HG03064 (cell line): ENCODE measurements at regions not wholly inside any gene's neighbourhood (a gene's known extent, or its start where the extent isn't known, plus 50 kb on each side); places are given as distances from the start of the nearest gene placed in this dataset.
"Not testable (repeated sequence)": the region's sequence is repeated elsewhere in the genome, so short reads cannot be mapped to it uniquely, and the experiment has no call there.

Experiments used
- ATAC-seq: cut with Tn5 transposase; IDR thresholded peaks from one replicate; pipeline ENCODE4 v1.9.1; 2021; ENCODE audit warnings: low read depth; ENCODE audit not compliant: unreplicated experiment

DNA sequence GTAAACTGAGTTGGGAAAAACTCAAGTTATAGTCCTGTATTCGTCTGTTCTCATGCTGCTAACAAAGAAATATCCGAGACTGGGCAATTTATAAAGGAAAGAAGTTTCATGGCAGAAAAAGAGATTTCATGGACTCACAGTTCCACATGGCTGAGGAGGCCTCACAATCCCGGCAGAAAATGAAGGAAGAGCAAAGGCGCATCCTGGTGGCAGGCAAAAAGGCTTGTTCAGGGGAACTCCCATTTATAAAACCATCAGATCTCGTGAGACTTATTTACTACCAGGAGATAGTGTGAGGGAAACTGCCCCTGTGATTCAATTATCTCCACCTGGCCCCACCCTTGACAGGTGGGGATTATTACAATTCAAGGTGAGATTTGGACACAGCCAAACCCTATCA lies 292.6 kb upstream of the SYT1 start:
- ATAC-seq = no peak

DNA sequence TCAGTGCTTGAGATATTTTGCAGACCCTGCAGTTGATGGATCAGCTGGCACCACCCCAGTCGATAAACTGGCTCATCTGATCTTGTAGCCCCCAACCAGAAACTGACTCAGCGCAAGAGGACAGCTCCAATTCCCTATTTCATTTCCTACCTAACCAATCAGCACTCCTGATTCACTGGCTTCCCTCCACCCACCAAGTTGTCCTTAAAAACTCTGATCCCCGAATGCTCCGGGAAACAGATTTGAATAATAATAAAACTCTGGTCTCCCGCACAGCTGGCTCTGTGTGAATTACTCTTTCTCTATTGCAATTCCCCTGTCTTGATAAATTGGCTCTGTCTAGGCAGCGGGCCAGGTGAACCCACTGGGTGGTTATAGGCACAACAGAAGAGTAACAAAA lies 289.4 kb upstream of the SYT1 start:
- not testable (repeated sequence) for ATAC-seq

DNA sequence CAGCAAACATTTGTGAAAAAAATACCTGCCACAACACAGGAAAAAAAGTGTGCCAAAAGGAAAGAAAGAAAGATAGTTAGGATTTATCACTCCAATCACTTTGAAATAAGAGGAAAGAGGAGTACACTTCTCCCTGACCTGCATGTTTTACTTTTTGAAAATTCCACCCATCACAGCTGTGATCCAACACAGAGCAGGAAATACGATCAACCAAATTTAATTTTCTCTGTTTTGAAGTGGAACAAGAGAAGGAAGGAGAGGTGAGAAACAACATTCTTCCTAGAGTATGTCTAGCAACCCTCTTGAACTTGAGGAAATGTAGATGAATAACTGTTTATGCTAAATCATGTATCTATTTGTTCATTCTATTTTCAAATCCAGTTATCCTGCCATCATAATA lies 284.7 kb upstream of the SYT1 start:
- ATAC-seq = no peak

- ATAC-seq = no peak
Measured at GRCh38 chr12:78580296-78580695, 284.3 kb upstream of the SYT1 start.

- ATAC-seq = no peak
Measured at GRCh38 chr12:78584695-78585094, 279.9 kb upstream of the SYT1 start.

DNA sequence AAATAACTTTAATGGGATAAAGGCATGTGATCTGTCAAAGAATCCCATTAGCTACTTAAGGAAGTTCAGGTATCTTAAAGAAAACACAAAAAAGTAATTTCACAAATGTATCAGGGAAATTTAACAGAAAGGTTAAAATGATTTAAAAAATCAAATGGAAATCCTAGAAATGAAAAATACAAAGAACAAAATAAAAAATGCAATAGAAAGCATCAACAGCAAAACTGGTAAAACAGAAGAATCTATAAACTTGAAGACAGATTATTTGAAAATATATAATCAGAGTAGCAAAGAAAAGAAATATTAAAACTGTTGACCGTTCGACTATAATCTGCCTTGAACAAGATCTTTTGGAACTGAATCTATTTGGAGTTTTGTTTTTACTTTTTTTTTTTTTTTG lies 279.4 kb upstream of the SYT1 start:
- ATAC-seq = no peak

DNA sequence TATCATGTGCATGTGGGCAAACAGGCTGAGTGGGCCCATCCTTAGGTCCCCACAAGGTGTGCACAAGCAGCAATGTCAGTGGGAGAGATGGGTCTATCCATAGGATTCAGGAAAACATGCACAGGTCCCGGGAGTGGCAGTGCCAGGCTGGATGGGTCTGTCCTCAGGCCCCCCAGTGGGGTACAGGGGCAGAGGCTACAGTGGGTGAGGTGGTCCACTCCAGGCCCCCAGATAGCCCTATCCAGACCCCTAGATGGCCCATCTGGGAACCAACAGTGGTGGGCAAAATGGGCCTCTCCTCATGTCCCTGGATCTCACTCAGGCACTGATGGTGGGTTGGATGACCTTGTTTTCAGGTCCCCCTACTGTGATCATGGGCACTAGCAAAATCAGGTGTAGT lies 277.8 kb upstream of the SYT1 start:
- ATAC-seq = no peak

- ATAC-seq = no peak
Measured at GRCh38 chr12:78599366-78599765, 265.2 kb upstream of the SYT1 start.

DNA sequence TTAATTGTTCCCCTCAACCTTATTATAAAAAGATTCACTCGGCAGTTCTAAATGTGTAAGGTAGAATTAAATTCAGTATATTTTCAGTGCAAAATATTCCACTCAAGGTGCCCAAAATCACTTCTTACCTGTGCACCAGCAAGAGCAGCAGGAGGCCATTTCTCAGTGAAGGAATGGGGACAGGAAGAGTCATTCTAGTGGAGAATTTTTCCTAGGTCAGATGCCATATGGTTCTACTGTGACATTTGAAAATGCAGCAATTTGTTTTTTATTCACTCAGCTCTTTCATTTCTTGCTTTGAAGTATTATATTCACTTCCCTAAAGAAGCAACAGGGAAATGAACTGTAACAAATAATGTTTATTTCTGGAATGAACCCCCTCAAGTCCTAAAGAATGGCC lies 264.0 kb upstream of the SYT1 start:
- no peak for ATAC-seq

DNA sequence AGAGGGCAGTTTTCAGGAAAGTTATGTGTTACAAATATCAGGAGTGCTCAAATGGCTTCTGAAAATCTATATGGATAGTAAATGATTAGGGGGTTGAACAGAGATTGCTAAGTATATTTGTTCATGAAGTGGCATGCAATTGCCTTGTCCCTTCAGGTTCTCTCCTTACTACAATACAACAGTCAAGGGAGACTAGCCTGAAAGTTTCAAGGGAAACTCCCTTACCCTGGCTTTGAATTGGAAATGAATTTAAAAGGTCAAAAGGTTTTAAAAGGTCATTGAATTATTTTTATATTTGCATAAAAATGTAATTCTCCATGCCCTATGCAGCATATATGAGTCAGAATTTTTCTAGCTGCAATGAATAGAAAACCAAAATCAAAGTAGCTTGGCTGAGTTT lies 253.1 kb upstream of the SYT1 start:
- ATAC-seq = no peak

GRCh38 chr12:78612190-78612589 lies 252.4 kb upstream of the SYT1 start:
- ATAC-seq = no peak

- ATAC-seq = no peak
Measured at GRCh38 chr12:78617683-78618082, 246.9 kb upstream of the SYT1 start.

- no peak for ATAC-seq
Measured at GRCh38 chr12:78622529-78623195, 241.9 kb upstream of the SYT1 start.

DNA sequence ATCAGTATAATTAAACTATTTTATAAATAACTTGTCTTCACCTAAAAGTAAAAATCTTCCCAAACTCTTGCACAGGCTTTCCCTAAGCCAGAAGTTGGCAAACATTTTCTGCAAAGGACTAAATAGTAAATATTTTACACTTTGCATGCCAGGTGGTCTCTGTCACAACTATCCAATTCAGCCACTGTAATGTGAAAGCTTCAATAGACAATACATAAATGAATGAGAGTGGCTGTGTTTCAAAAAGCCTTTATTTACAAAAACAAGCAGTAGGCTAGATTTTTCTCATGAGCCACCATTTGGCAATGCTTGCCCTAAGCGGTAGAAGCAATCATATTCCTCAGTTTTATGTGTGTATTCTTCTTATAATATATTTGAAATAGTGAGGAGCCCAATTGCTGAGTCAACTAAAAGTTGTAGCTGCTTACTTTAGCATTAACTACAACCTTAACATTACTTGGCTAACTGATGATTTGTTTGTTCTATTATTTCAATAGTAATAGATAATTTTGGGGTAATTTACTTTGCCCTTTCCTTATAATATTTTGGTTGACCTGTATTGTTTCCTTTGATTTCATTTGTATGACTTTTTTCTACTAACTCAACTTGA lies 236.0 kb upstream of the SYT1 start:
- ATAC-seq = no peak

DNA sequence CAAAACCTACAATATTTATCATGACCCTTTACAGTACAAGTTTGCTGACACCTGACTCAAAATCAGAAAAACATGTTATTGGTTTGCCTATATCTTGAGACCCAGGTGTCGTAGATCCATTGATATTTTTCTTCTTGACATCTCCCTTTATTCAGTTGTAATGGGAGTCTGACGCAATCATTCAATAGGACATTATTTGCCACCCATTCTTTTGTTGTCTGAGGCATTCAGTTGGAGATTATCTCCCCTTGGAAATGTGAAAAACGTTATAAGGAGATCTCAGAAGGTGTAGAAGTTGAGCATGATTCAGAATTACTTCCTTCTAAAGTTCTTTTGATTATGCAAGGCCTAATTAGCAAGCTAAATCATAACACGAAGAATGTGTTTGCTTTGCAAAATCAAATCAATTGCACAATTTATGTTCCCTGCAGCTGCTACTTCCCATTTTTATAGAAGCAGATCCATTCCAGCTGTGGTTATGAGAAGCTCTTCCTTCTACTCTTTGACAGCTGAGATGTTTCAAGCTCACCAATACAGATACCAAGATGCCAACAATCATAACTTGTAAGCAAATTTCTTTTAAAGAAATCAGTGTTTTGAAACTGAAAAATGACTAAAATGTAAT lies 228.2 kb upstream of the SYT1 start:
- ATAC-seq = no peak

DNA sequence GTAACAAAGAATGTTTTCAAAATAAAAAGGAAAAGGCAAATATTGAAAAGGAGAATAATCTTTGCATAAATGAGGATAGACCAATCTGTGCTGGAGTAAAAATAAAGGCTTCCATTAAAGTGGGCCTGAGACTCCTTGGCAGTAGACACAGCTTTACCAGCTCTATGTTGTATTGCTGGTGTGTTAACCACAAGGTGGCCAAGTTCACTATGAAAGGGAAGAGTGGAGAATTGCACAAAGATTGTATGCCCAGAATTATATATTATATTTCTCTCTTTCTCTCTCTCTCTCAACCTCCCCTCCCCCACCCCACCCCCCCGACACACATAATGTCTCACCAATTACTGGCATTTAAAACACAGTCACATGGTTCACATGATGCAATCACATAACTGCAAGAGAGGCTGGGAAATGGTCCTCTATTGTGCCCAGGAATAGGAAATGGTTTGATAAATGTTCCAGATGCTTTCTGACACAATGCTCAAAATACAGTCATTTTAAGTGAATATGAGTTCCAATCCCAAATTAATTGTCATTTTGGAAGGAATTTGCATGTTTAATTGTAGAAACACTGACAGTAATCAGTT lies 222.6 kb upstream of the SYT1 start:
- ATAC-seq = no peak

GRCh38 chr12:78645956-78646355 lies 218.6 kb upstream of the SYT1 start:
- no peak for ATAC-seq

GRCh38 chr12:78651755-78652154 lies 212.8 kb upstream of the SYT1 start:
- no peak for ATAC-seq

GRCh38 chr12:78666584-78666983 lies 198.0 kb upstream of the SYT1 start:
- ATAC-seq = no peak

- ATAC-seq = no peak
Measured at GRCh38 chr12:78671295-78671694, 193.3 kb upstream of the SYT1 start.

GRCh38 chr12:78672033-78672432 lies 192.5 kb upstream of the SYT1 start:
- no peak for ATAC-seq
